DOHH2 (cell line): ENCODE measurements at regions not wholly inside any gene's neighbourhood (a gene's known extent, or its start where the extent isn't known, plus 50 kb on each side); places are given as distances from the start of the nearest gene placed in this dataset.

Experiments used
- CTCF ChIP-seq: fragments of 200-600 bp; sonication (generic); IDR thresholded peaks from one replicate; pipeline ENCODE4 v1.5.1; 2014; ENCODE audit warnings: antibody characterized with exemption, mild to moderate bottlenecking, low read depth, low read length; ENCODE audit not compliant: poor library complexity, severe bottlenecking
- EZH2phosphoT487 ChIP-seq: fragments of 200-600 bp; sonication (generic); IDR thresholded peaks from 2 replicates; pipeline ENCODE4 v1.6.1; 2017; ENCODE audit warnings: borderline replicate concordance, mild to moderate bottlenecking, antibody characterized with exemption, low read length, moderate library complexity, mixed read lengths

- TF ChIP-seq CTCF (no peak), EZH2phosphoT487 (no peak)
Observed at GRCh38 chr9:3704890-3705289, 179.1 kb upstream of the RFX3 start.
